Posterior cingulate gyrus (tissue), 11 donors: ENCODE measurements at regions not wholly inside any gene's neighbourhood (a gene's known extent, or its start where the extent isn't known, plus 50 kb on each side); places are given as distances from the start of the nearest gene placed in this dataset.

Source experiments
- DNase-seq, 10 donors: peaks; one replicate each; pipeline versions ENCODE4 v3.0.0 to v3.0.0-alpha.2; 2020 to 2021; ENCODE audit warnings: mixed read lengths in 3 of 10
- intact Hi-C: fragments of 100-400 bp; cut with DNase I; formaldehyde crosslinking; loops from one replicate; pipeline ENCODE4 v1.15.1; 2023

- no peak for DNase-seq
- intact Hi-C loops: no loop called here
These were observed 61.7 kb upstream of the RAB11FIP2 start for GRCh38 chr10:118108194-118109026.

DNA sequence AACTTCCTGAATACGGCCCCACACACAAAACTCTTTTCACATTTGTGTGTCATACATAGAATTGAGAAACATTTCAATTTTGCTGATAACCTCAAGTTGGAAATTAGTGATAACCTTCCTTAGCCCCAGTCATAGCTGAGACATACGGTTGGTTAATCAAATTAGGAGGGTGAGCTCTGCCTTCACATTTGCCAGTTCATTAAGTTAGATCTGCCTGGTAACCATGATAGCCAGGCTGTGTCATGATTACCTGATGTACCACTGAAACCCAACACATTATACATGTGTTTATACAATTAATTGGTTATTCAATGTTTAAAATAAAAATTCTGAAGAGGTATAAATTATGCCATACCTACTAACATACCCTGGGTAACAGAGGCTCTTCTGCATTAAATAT is 60.8 kb upstream of the RAB11FIP2 start:
- intact Hi-C loops: no loop called here
- DNase-seq: no peak

GRCh38 chr10:118107040-118107439 is 60.3 kb upstream of the RAB11FIP2 start:
- intact Hi-C loops: no loop called here
- DNase-seq: no peak

DNA sequence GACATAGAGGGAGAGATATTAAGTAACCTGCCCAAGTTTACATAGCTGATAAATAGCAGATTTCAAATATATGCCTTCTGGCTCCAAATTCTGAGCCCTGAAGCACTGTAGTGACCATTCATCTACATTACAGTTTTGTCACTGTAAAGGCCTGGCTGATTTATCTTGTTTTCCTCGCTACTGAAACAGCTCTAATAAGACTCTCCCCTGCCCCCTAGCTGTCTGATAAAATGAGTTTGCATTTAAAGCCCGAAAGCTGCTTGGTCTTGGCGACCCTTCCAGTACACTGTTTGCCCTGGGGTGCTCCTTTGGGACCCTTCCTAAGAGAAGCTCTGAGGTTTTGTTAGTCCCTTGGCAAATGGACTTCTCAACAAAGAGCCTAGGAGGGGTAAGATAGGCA is 59.7 kb upstream of the RAB11FIP2 start:
- no peak for DNase-seq
- intact Hi-C loops: no loop called here

GRCh38 chr10:118102121-118102520 is 55.4 kb upstream of the RAB11FIP2 start:
- intact Hi-C loops: no loop called here
- DNase-seq: no peak

DNA sequence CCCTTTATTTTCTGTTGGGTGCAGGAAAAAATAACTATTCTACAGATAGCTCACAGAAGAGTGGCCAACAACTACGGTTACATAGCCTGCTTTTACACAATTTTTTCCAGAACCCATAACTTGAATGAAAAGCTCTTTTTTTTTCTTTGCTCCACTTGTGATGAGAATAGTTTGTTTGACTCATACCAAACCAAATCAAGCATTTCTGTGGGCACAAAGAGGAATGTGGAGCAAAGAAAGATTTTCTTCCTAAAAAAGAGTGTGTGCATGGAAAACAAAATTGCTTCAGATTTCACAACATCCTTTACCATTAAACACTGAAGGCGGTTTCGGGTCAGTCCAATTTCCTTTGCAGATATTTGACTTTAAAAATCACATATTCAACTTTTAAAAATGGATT is 54.8 kb upstream of the RAB11FIP2 start:
- intact Hi-C loops: no loop called here

More for the DNA sequence above, 54.8 kb upstream of the RAB11FIP2 start:
- DNase-seq: no peak
